Stomach smooth muscle (tissue), 2 donors: ENCODE measurements at regions not wholly inside any gene's neighbourhood (a gene's known extent, or its start where the extent isn't known, plus 50 kb on each side); places are given as distances from the start of the nearest gene placed in this dataset.
"Not testable (repeated sequence)": the region's sequence is repeated elsewhere in the genome, so short reads cannot be mapped to it uniquely, and the experiment has no call there.

ENCODE experiments used
- H3K27ac ChIP-seq: one replicate; pipeline ENCODE4 v1.7.0; 2013; ENCODE audit warnings: mild to moderate bottlenecking, low read length, inconsistent platforms
- H3K27me3 ChIP-seq, 2 donors: one replicate each; pipeline ENCODE4 v1.7.0; 2013; ENCODE audit warnings: low read length in 2 of 2; ENCODE audit not compliant: insufficient read depth in 2 of 2, control insufficient read depth in 1 of 2
- H3K36me3 ChIP-seq, 2 donors: one replicate each; pipeline ENCODE4 v1.7.0; 2013; ENCODE audit warnings: low read length in 2 of 2; ENCODE audit not compliant: control insufficient read depth in 2 of 2, insufficient read depth in 2 of 2
- H3K4me1 ChIP-seq: one replicate; pipeline ENCODE4 v1.7.0; 2013; ENCODE audit warnings: low read length; ENCODE audit not compliant: control insufficient read depth, insufficient read depth
- H3K4me3 ChIP-seq, 2 donors: one replicate each; pipeline ENCODE4 v1.7.0; 2013; ENCODE audit warnings: low read length in 2 of 2
- H3K9ac ChIP-seq, 2 donors: one replicate each; pipeline ENCODE4 v1.7.0; 2013; ENCODE audit warnings: low read length in 2 of 2, mild to moderate bottlenecking in 1 of 2
- H3K9me3 ChIP-seq, 2 donors: one replicate each; pipeline ENCODE4 v1.7.0; 2013; ENCODE audit warnings: low read length in 2 of 2; ENCODE audit not compliant: control insufficient read depth in 2 of 2
- donor health status: healthy.
- donor health status: Pancreatic carcinoma.

- Histone ChIP-seq H3K36me3 (no peaks in the 10 kb centered on the region), H3K4me1 (no peaks in the 10 kb centered on the region), H3K27me3 (no peaks in the 10 kb centered on the region), H3K9ac (no peak overlapping the region), H3K4me3 (no peak overlapping the region), H3K9me3 (no peaks in the 10 kb centered on the region), H3K27ac (no peak overlapping the region)
Measured at GRCh38 chr12:94001691-94002090, 146.7 kb upstream of the PLXNC1 start.

- H3K27ac ChIP-seq, H3K9ac ChIP-seq, H3K4me1 ChIP-seq, H3K4me3 ChIP-seq, H3K9me3 ChIP-seq, H3K36me3 ChIP-seq, H3K27me3 ChIP-seq: not testable (repeated sequence)
Measured at GRCh38 chr12:94002925-94003324, 145.5 kb upstream of the PLXNC1 start.

- not testable (repeated sequence) for H3K9me3 ChIP-seq, H3K27me3 ChIP-seq, H3K36me3 ChIP-seq, H3K9ac ChIP-seq, H3K27ac ChIP-seq, H3K4me3 ChIP-seq, H3K4me1 ChIP-seq
Measured at GRCh38 chr12:94007833-94008232, 140.5 kb upstream of the PLXNC1 start.

- H3K4me1 ChIP-seq, result no peaks in the 10 kb centered on the region
- H3K27ac ChIP-seq, result no peak overlapping the region
- no peak overlapping the region for H3K9ac ChIP-seq
- no peaks in the 10 kb centered on the region for H3K9me3 ChIP-seq
- no peaks in the 10 kb centered on the region for H3K36me3 ChIP-seq
- H3K27me3 ChIP-seq, result no peaks in the 10 kb centered on the region
- H3K4me3 ChIP-seq, result no peak overlapping the region
Measured at GRCh38 chr12:94010307-94010706, 138.1 kb upstream of the PLXNC1 start.

- Histone ChIP-seq H3K27ac (no peak overlapping the region), H3K27me3 (no peaks in the 10 kb centered on the region), H3K9ac (no peak overlapping the region), H3K9me3 (peaks cover 3% of the 10 kb centered on the region in 2 donors), H3K36me3 (no peaks in the 10 kb centered on the region), H3K4me3 (no peak overlapping the region), H3K4me1 (no peaks in the 10 kb centered on the region)
Measured at GRCh38 chr12:94012071-94012470, 136.3 kb upstream of the PLXNC1 start.

- H3K9ac ChIP-seq, result no peak overlapping the region
- no peak overlapping the region for H3K4me3 ChIP-seq
- peaks cover 3 to 6% of the 10 kb centered on the region in 2 donors for H3K9me3 ChIP-seq
- no peaks in the 10 kb centered on the region for H3K4me1 ChIP-seq
- no peaks in the 10 kb centered on the region for H3K27me3 ChIP-seq
- no peak overlapping the region for H3K27ac ChIP-seq
- no peaks in the 10 kb centered on the region for H3K36me3 ChIP-seq
Measured at GRCh38 chr12:94012590-94012989, 135.8 kb upstream of the PLXNC1 start.

- not testable (repeated sequence) for H3K27me3 ChIP-seq, H3K36me3 ChIP-seq, H3K9me3 ChIP-seq, H3K4me1 ChIP-seq, H3K4me3 ChIP-seq, H3K9ac ChIP-seq, H3K27ac ChIP-seq
Measured at GRCh38 chr12:94017247-94017646, 131.1 kb upstream of the PLXNC1 start.

- H3K27me3 ChIP-seq, result no peaks in the 10 kb centered on the region
- H3K9me3 ChIP-seq, result peaks cover 3 to 8% of the 10 kb centered on the region in 2 donors
- no peak overlapping the region for H3K9ac ChIP-seq
- no peaks in the 10 kb centered on the region for H3K4me1 ChIP-seq
- H3K36me3 ChIP-seq, result no peaks in the 10 kb centered on the region
- no peak overlapping the region for H3K4me3 ChIP-seq
- H3K27ac ChIP-seq, result no peak overlapping the region
Measured at GRCh38 chr12:94020335-94020734, 128.0 kb upstream of the PLXNC1 start.

GRCh38 chr12:94023879-94024278 is 124.5 kb upstream of the PLXNC1 start:
- Histone ChIP-seq H3K36me3 (no peaks in the 10 kb centered on the region), H3K27ac (no peak overlapping the region), H3K9ac (no peak overlapping the region), H3K4me3 (no peak overlapping the region), H3K27me3 (no peaks in the 10 kb centered on the region), H3K9me3 (peaks cover 0 to 5% of the 10 kb centered on the region in 2 donors), H3K4me1 (no peaks in the 10 kb centered on the region)

GRCh38 chr12:94025068-94025467 is 123.3 kb upstream of the PLXNC1 start:
- peaks cover 0 to 5% of the 10 kb centered on the region in 2 donors for H3K9me3 ChIP-seq
- H3K4me3 ChIP-seq, result no peak overlapping the region
- H3K27me3 ChIP-seq, result no peaks in the 10 kb centered on the region
- no peak overlapping the region for H3K27ac ChIP-seq
- H3K4me1 ChIP-seq, result no peaks in the 10 kb centered on the region
- no peak overlapping the region for H3K9ac ChIP-seq
- H3K36me3 ChIP-seq, result no peaks in the 10 kb centered on the region

- Histone ChIP-seq H3K4me1 (no peaks in the 10 kb centered on the region), H3K27ac (no peak overlapping the region), H3K4me3 (no peak overlapping the region)
Measured at GRCh38 chr12:94025756-94026155, 122.6 kb upstream of the PLXNC1 start.

GRCh38 chr12:94026596-94026995 is 121.8 kb upstream of the PLXNC1 start:
- Histone ChIP-seq H3K27me3 (no peaks in the 10 kb centered on the region), H3K36me3 (no peaks in the 10 kb centered on the region), H3K9me3 (peaks cover 0 to 5% of the 10 kb centered on the region in 2 donors), H3K4me3 (no peak overlapping the region), H3K9ac (no peak overlapping the region), H3K4me1 (no peaks in the 10 kb centered on the region), H3K27ac (no peak overlapping the region)

More at GRCh38 chr12:94025756-94026155, 122.6 kb upstream of the PLXNC1 start:
- H3K9ac ChIP-seq, result no peak overlapping the region
- no peaks in the 10 kb centered on the region for H3K36me3 ChIP-seq
- peaks cover 0 to 5% of the 10 kb centered on the region in 2 donors for H3K9me3 ChIP-seq
- no peaks in the 10 kb centered on the region for H3K27me3 ChIP-seq
